Naive thymus-derived CD4-positive, alpha-beta T cell (primary cell): ENCODE measurements at regions not wholly inside any gene's neighbourhood (a gene's known extent, or its start where the extent isn't known, plus 50 kb on each side); places are given as distances from the start of the nearest gene placed in this dataset.

Source experiments
- ATAC-seq: fragments of 150-1000 bp; cut with Tn5 transposase; 2 replicates; pipeline ENCODE4 v1.10.0; 2021; ENCODE audit warnings: mild to moderate bottlenecking, moderate library complexity
- CTCF ChIA-PET: fragments of 350-600 bp; sonication (Branson Sonifier 250); formaldehyde crosslinking; loops from one replicate; lab custom pipeline; 2021; ENCODE audit warnings: antibody characterized with exemption; lab: Charles Lee
- POLR2A ChIA-PET: fragments of 350-600 bp; sonication (Branson Sonifier 250); formaldehyde crosslinking; loops from one replicate; lab custom pipeline; 2021; ENCODE audit warnings: antibody characterized with exemption, inconsistent platforms; lab: Charles Lee
- DNase-seq, 9 donors: peaks; one replicate each; pipeline versions ENCODE4 v3.0.0 to v3.0.0-alpha.2; 2020 to 2022; ENCODE audit warnings: mixed read lengths in 1 of 9
- H3K27ac ChIP-seq: one replicate; pipeline ENCODE4 v1.7.0; 2013; ENCODE audit warnings: mild to moderate bottlenecking, low read depth, low read length, moderate library complexity
- H3K27me3 ChIP-seq, 2 donors: one replicate each; pipeline ENCODE4 v1.7.0; 2013; ENCODE audit warnings: low read length in 2 of 2, mild to moderate bottlenecking in 2 of 2, moderate library complexity in 2 of 2; ENCODE audit not compliant: control insufficient read depth in 2 of 2, insufficient read depth in 2 of 2
- H3K36me3 ChIP-seq, 3 experiments: 1 replicate in 2 of 3; 2 replicates in 1 of 3; pipeline ENCODE4 v1.7.0; 2013; ENCODE audit warnings: low read length in 3 of 3, mild to moderate bottlenecking in 3 of 3, moderate library complexity in 1 of 3; ENCODE audit not compliant: insufficient read depth in 3 of 3, control insufficient read depth in 2 of 3
- H3K4me1 ChIP-seq, 2 donors: one replicate each; pipeline ENCODE4 v1.7.0; 2013; ENCODE audit warnings: low read length in 2 of 2, mild to moderate bottlenecking in 2 of 2, moderate library complexity in 1 of 2; ENCODE audit not compliant: control insufficient read depth in 2 of 2, insufficient read depth in 2 of 2
- H3K4me3 ChIP-seq: 2 replicates; pipeline ENCODE4 v1.7.0; 2013; ENCODE audit warnings: mild to moderate bottlenecking, low read length
- H3K9me3 ChIP-seq, 3 experiments: 1 replicate in 2 of 3; 2 replicates in 1 of 3; pipeline ENCODE4 v1.7.0; 2013; ENCODE audit warnings: low read length in 3 of 3; ENCODE audit not compliant: control insufficient read depth in 2 of 3
- H3K27ac Mint-ChIP-seq, 9 donors: one replicate each; pipeline ENCODE4 v1.8.0; 2020 to 2022; ENCODE audit warnings: mixed read lengths in 9 of 9, mild to moderate bottlenecking in 8 of 9, moderate library complexity in 5 of 9, inconsistent platforms in 2 of 9
- H3K27me3 Mint-ChIP-seq, 5 donors: one replicate each; pipeline ENCODE4 v1.8.0; 2021 to 2022; ENCODE audit warnings: mixed read lengths in 5 of 5, mild to moderate bottlenecking in 1 of 5
- H3K36me3 Mint-ChIP-seq, 5 donors: one replicate each; pipeline ENCODE4 v1.8.0; 2020 to 2022; ENCODE audit warnings: mixed read lengths in 5 of 5, mild to moderate bottlenecking in 3 of 5, inconsistent platforms in 1 of 5
- H3K4me1 Mint-ChIP-seq, 7 donors: one replicate each; pipeline ENCODE4 v1.8.0; 2020 to 2022; ENCODE audit warnings: mixed read lengths in 7 of 7, mild to moderate bottlenecking in 3 of 7, inconsistent platforms in 1 of 7
- H3K4me3 Mint-ChIP-seq, 10 donors: one replicate each; pipeline ENCODE4 v1.8.0; 2020 to 2022; ENCODE audit warnings: mild to moderate bottlenecking in 10 of 10, mixed read lengths in 10 of 10, moderate library complexity in 6 of 10, inconsistent platforms in 2 of 10
- H3K9me3 Mint-ChIP-seq, 11 donors: one replicate each; pipeline ENCODE4 v1.8.0; 2020 to 2022; ENCODE audit warnings: mixed read lengths in 11 of 11, mild to moderate bottlenecking in 4 of 11, inconsistent platforms in 1 of 11, moderate library complexity in 1 of 11
- intact Hi-C, 2 donors: fragments of 100-400 bp; cut with micrococcal nuclease; formaldehyde crosslinking; loops; one replicate each; pipeline ENCODE4 v1.15.1; 2023

DNA sequence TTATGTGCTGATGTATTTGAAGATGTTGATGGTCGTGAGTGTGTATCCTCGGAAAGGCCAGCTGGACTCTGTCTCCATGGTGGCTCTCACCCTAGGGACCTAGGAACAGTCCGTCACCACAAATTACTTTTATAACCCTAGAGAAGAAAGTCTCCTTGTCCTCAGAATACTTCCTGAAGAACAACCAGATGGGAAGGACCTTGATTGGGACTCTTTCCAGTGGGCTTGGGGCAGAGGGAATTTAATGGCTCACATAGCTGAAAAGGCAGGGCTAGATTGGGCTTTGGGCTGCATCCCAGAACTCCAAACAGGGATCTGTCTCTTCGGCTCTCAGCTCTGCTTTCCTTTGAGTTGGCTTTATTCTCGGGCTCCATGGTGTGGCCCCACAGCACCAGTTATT, 90.8 kb downstream of the TBX19 start:
- H3K4me3 Mint-ChIP-seq = no peak overlapping the region
- peaks cover 0 to 12% (median 3%) of the 10 kb centered on the region in 5 donors for H3K27me3 Mint-ChIP-seq

DNA sequence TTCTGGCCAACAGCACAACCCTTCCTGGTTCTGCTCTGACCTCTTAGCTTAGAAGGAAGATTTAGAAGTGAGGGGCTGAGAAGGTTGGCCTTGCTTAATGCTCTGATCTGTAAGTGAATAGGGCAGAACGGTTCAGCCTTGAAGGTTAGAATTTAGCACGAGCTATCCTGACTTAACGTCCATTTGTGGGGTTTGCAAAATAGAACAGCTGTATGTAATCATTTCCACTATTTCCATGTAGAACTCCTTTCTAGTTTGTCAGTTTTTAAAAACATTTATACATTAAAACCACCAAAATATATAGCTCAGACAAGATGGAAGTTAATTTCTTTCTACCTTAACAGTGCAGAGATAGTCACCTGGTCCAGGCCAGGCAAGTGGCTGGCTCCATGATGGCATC, 89.9 kb downstream of the TBX19 start:
- Mint-ChIP-seq H3K9me3 (no peaks in the 10 kb centered on the region), H3K4me1 (peaks cover 0 to 2% (median 0%) of the 10 kb centered on the region in 7 donors), H3K27ac (no peak overlapping the region), H3K27me3 (peaks cover 0 to 9% (median 3%) of the 10 kb centered on the region in 5 donors), H3K4me3 (no peak overlapping the region), H3K36me3 (no peaks in the 10 kb centered on the region)
- Histone ChIP-seq H3K27me3 (no peaks in the 10 kb centered on the region), H3K9me3 (no peaks in the 10 kb centered on the region), H3K4me3 (no peak overlapping the region), H3K36me3 (no peaks in the 10 kb centered on the region), H3K27ac (no peak overlapping the region), H3K4me1 (no peaks in the 10 kb centered on the region)
- no peak for DNase-seq
- ChIA-PET POLR2A (interaction anchor here (1.5 kb wide), 1 partner anchor 27 kb away, joined by 4 read pairs; no protein-coding TSS in a partner anchor), CTCF (interaction anchor here (1.7 kb wide), 1 partner anchor 28 kb away, joined by 4 read pairs; no protein-coding TSS in a partner anchor)
- ATAC-seq = no peak
- intact Hi-C loops = no loop called here

More for the DNA sequence above, 90.8 kb downstream of the TBX19 start:
- no peaks in the 10 kb centered on the region for H3K9me3 ChIP-seq
- H3K36me3 ChIP-seq = no peaks in the 10 kb centered on the region
- POLR2A ChIA-PET = no interaction called here
- CTCF ChIA-PET = interaction anchor here (1.7 kb wide), 1 partner anchor 29 kb away, joined by 4 read pairs; no protein-coding TSS in a partner anchor
- no peak overlapping the region for H3K27ac ChIP-seq
- H3K36me3 Mint-ChIP-seq = no peaks in the 10 kb centered on the region
- H3K27ac Mint-ChIP-seq = no peak overlapping the region
- no peak for ATAC-seq
- H3K4me1 Mint-ChIP-seq = peaks cover 0 to 1% (median 0%) of the 10 kb centered on the region in 7 donors
- no peaks in the 10 kb centered on the region for H3K27me3 ChIP-seq
- H3K4me3 ChIP-seq = no peak overlapping the region
- no peaks in the 10 kb centered on the region for H3K9me3 Mint-ChIP-seq
- no peak for DNase-seq
- H3K4me1 ChIP-seq = no peaks in the 10 kb centered on the region
- intact Hi-C loops = no loop called here

DNA sequence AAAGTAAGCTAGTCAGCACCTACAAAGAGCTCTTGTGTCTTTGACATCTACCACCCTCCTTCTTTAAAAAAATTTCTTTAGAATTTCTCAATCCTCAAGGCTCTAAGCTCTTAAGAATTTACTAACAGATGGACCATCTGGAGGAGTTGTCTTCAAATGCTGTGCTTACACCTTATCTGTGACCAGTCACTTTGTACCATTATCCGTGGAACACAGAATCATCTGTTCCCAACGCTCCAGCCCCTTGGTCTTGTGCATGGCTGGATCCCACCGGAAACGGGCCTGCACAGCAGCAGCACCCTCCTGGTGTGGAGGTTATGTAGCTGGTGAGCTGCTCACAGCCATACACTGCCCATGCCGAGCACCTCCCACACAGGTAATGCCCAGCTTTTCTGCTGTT, 89.0 kb downstream of the TBX19 start:
- intact Hi-C loops = no loop called here
- Histone ChIP-seq H3K27me3 (no peaks in the 10 kb centered on the region), H3K36me3 (no peaks in the 10 kb centered on the region), H3K27ac (no peak overlapping the region), H3K4me1 (peaks cover 0 to 1% of the 10 kb centered on the region in 2 donors), H3K4me3 (no peak overlapping the region), H3K9me3 (no peaks in the 10 kb centered on the region)
- H3K27me3 Mint-ChIP-seq = peaks cover 0 to 9% (median 4%) of the 10 kb centered on the region in 5 donors
- H3K27ac Mint-ChIP-seq = no peak overlapping the region
- ChIA-PET POLR2A (interaction anchor here (1.5 kb wide), 1 partner anchor 26 kb away, joined by 4 read pairs; no protein-coding TSS in a partner anchor), CTCF (no interaction called here)
- H3K9me3 Mint-ChIP-seq = no peaks in the 10 kb centered on the region
- H3K36me3 Mint-ChIP-seq = no peaks in the 10 kb centered on the region
- no peak for ATAC-seq
- peaks cover 0 to 6% (median 0%) of the 10 kb centered on the region in 7 donors for H3K4me1 Mint-ChIP-seq
- no peak for DNase-seq
- no peak overlapping the region for H3K4me3 Mint-ChIP-seq

DNA sequence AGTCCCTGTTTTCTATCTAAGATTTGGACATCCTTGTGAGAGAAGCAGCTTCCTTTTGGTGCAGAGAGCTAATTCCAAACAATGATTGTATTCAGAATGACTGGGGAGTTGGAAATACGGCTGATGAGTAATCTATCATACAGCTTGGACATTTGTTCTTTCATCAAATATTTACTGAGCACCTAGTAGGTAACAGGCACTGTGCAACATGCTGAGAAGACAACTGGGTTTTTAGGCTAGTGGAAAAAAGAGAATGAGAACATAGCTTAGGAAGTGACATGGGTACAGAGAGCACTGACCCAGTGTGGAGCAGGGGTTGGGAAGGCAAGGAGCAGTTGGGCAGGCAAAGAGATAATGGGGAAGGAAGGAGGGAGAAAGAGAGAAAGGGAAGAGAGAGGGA, 87.5 kb downstream of the TBX19 start:
- peaks cover 1 to 18% (median 2%) of the 10 kb centered on the region in 7 donors for H3K4me1 Mint-ChIP-seq
- H3K4me3 ChIP-seq = no peak overlapping the region
- H3K36me3 ChIP-seq = no peaks in the 10 kb centered on the region
- ATAC-seq (no peak), DNase-seq (no peak)
- H3K27me3 ChIP-seq = no peaks in the 10 kb centered on the region
- CTCF ChIA-PET = interaction anchor here (1.4 kb wide), 1 partner anchor 25 kb away, joined by 8 read pairs; no protein-coding TSS in a partner anchor
- H3K27ac ChIP-seq = no peak overlapping the region
- no peaks in the 10 kb centered on the region for H3K9me3 Mint-ChIP-seq
- H3K9me3 ChIP-seq = no peaks in the 10 kb centered on the region
- H3K36me3 Mint-ChIP-seq = no peaks in the 10 kb centered on the region
- H3K27ac Mint-ChIP-seq = no peak overlapping the region
- H3K4me3 Mint-ChIP-seq = no peak overlapping the region
- peaks cover 0 to 13% (median 4%) of the 10 kb centered on the region in 5 donors for H3K27me3 Mint-ChIP-seq
- peaks cover 0 to 17% of the 10 kb centered on the region in 2 donors for H3K4me1 ChIP-seq
- POLR2A ChIA-PET = no interaction called here
- intact Hi-C loops = no loop called here

DNA sequence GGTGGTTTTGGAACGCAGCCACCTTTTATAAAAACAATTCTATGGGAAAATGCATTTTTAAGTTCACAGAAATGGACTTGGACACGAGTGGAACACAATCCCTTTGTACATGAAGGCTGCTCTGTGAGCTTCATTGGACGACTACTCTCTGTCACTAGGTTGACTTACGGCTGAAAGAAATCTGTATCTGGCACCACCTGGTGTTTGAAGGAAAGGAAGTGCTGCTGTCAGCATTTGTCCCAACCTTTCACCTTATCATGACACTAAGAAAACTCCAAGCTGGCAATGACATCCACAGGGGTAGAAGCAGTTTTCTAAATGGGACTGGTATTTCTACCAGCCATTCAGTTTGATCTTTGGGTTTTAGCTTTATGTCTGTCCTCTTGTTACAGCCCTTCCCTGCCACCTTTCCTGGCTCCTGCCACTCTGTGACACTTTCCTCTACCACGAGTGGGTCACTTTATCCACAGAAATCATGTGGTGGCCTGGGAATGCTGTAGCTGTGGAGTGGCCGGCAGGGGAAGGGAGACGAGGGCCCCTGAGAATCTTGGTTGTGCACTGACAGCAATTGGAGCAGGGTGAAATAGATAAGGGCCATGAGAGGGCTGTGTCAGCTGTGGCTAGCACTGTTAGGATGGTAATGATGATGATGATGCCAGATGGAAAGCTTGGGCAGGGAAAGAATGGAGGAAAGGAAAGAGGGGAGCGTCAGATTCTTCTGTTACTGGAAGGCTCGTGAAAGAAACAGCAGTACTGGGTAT, 85.2 kb downstream of the TBX19 start:
- Mint-ChIP-seq H3K4me1 (peaks cover 8 to 40% (median 10%) of the 10 kb centered on the region in 7 donors), H3K9me3 (peaks cover 0 to 2% (median 0%) of the 10 kb centered on the region in 11 donors), H3K36me3 (peaks cover 0 to 3% (median 0%) of the 10 kb centered on the region in 5 donors), H3K4me3 (no peak overlapping the region), H3K27ac (peak overlapping the region in 1 of 9 donors; percentile 0), H3K27me3 (peaks cover 0 to 13% (median 5%) of the 10 kb centered on the region in 5 donors)
- ChIA-PET CTCF (interaction anchor here (0.7 to 5.2 kb wide), 3 partner anchors 21 to 1483 kb away, joined by 3 to 68 read pairs (median 5); no protein-coding TSS in a partner anchor), POLR2A (interaction anchor here (1.2 kb wide), 1 partner anchor 23 kb away, joined by 4 read pairs; no protein-coding TSS in a partner anchor)
- Histone ChIP-seq H3K4me3 (no peak overlapping the region), H3K9me3 (no peaks in the 10 kb centered on the region), H3K4me1 (peaks cover 4 to 37% of the 10 kb centered on the region in 2 donors), H3K27ac (no peak overlapping the region), H3K27me3 (no peaks in the 10 kb centered on the region), H3K36me3 (no peaks in the 10 kb centered on the region)
- peak; percentile 24 for ATAC-seq
- peak in 5 of 9 donors; percentile 19 to 42 (median 41) for DNase-seq
- intact Hi-C loops = no loop called here
